HG03097 (cell line): ENCODE measurements at regions not wholly inside any gene's neighbourhood (a gene's known extent, or its start where the extent isn't known, plus 50 kb on each side); places are given as distances from the start of the nearest gene placed in this dataset.
"Not testable (repeated sequence)": the region's sequence is repeated elsewhere in the genome, so short reads cannot be mapped to it uniquely, and the experiment has no call there.

Experiments
- ATAC-seq: cut with Tn5 transposase; IDR thresholded peaks from one replicate; pipeline ENCODE4 v1.9.1; 2021; ENCODE audit not compliant: unreplicated experiment, low FRiP score

DNA sequence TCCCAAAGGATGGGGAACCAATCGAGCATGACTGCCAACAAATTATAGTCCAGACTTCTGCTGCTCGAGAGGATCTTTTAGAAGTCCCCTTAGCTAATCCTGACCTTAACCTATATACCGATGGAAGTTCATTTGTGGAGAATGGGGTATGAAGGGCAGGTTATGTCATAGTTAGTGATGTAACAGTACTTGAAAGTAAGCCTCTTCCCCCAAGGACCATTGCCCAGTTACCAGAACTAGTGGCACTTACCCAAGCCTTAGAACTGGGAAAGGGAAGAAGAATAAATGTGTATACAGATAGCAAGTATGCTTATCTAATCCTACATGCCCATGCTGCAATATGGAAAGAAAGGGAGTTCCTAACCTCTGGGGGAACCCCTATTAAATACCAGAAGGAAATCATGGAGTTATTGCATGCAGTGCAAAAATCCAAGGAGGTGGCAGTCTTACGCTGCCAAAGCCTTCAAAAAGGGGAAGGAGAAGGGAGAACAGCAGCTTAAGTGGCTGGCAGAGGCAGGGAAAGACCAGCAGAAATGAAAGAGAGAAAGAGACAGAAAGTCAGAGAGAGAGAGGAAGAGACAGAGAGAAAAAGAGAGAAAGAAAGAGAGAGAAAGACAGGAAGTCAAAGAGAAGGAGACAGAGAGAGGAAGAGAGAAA is 224.4 kb upstream of the SLC8A1 start:
- not testable (repeated sequence) for ATAC-seq

DNA sequence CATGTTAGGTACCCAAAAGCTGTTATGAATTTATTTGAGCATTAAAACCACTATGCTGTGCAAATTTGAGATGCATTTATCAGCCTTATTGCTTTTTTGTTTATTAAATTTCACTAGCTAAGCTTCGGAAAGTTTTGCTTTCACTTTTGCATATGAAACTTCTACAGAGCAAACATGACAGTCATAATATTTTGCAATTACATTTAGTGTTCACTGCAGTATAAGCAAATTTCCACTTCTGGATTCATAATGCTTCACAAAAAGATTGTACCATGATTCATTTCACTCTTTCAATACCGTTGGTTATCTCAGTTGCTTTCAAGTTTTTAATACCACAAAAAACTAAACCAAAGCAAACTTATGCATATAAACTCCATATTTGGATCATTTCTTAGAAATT is 228.7 kb upstream of the SLC8A1 start:
- peak; percentile 91 for ATAC-seq

DNA sequence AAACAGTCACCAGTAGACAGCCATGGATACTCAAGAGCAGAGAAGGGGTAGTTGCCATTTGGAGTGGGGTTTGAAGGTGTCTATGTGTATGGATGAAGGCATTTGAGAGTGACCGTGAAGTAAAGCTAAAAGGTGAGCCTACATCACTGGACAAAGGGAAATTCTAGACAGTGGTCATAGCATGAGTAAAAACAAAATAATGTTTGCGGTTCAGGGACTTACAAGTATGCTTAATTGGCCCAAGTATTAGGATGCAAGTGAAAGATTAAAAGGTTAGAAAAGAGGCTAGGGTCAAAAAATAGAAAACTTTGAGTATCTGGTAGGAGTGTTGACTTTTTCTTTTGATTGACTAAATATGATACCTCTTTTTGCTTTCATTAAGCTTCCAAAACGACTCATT is 238.1 kb upstream of the SLC8A1 start:
- ATAC-seq = no peak

DNA sequence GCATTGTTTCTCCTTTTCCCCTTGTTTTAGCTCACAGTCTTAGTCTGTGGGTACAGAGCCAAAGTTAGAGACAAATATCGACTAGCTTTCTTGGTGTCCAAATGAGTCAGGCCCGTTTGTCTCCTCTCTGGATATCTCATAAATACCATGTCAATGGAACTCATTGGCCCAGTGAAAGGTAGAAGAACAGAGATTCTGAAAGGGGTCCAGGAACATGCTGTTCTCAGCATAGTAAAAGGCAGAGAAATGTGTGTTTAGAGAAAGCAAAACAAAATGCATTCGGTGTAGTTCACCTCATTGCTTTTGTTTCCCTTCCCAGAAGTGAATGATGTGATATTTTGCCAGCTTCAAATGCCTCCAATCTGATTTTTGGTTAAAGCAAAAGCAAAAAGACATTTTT is 238.6 kb upstream of the SLC8A1 start:
- no peak for ATAC-seq

DNA sequence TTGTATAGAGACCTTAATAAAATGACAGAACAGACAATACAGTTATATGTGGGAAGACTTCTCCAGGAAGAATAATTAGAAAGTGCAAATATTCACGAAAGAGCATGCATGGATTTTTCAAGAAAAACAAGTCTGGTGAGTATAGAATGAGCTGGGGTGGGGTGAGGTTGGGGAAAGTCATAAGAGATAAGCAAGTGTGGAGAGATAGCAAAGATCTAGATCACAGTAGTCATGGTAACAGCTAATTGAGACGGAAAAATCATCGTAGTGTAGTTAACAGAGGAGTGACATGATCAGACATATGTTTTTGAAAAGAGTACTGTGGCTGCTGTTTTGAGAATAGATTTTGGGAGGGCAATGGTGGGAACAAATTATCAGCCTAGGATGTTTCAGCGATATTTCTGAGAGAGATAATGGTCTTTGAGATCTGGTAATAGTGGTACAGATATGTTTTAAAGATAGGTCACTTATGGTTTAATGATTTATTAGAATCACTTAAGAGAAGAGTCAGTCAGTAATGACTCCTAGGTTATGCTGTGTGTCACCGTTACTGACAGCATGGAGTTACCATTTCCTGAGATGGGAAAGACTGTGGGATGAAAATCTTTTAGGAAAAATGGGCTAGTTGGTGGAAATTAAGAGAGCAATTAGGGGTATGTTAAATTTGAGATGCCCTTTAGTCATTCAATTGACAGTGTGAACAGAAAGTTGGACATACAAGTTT is 248.5 kb upstream of the SLC8A1 start:
- no peak for ATAC-seq

DNA sequence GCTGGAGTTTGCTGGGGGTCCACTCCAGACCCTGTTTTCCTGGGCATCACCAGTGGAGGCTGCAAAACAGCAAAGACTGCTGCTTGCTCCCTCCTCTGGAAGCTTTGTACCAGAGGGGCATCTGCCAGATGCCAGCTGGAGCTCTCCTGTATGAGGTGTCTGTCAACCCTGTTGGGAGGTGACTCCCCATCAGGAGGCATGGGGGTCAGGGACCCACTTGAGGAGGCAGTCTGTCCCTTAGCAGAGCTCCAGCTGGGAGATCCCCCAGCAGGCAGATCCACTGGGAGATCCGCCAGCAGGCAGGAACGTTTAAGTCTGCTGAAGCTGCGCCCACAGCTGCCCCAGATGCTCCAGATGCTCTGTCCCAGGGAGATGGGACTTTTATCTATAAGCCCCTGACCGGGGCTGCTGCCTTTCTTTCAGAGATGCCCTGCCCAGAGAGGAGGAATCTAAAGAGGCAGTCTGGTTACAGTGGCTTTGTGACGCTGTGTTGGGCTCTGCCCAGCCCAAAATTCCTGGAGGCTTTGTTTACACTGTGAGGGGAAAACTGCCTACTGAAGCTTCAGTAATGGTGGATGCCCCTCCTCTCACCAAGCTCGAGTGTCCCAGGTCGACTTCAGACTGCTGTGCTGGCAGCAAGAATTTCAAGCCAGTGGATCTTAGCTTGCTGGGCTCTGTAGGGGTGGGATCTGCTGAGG is 260.5 kb upstream of the SLC8A1 start:
- not testable (repeated sequence) for ATAC-seq

DNA sequence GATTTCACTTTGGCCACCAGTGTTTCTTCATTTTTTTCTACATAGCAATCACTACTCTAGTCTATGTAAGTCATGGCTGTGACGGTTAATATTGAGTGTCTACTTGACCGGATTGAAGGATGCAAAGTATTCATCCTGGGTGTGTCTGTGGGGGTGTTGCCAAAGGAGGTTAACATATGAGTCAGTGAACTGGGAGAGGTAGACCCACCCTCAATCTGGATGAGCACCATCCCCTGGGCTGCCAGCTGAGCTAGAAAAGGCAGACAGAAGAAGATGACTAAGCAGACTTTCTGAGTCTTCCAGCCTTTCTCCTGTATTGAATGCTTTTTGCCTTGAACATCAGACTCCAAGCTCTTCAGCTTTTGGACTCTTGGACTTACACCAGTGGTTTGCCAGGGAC is 265.0 kb upstream of the SLC8A1 start:
- ATAC-seq = no peak

DNA sequence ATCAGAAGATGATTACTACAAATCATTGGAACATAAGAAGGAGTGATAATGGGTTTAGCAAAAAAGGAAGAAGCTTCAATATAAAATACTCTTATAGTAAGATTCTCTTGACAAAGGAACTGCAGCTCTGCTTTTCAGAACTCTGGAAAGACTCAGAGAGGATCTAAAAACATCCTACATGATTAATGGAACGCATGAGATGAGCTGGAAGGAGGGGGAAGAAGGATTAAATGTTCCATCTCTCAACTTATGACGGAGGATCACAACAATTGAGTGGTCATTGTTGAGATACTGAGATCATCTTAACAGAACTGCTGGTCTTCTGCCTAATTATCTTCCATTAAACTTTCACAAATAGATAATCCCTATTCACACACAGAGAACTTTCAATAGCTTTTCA is 267.5 kb upstream of the SLC8A1 start:
- no peak for ATAC-seq

DNA sequence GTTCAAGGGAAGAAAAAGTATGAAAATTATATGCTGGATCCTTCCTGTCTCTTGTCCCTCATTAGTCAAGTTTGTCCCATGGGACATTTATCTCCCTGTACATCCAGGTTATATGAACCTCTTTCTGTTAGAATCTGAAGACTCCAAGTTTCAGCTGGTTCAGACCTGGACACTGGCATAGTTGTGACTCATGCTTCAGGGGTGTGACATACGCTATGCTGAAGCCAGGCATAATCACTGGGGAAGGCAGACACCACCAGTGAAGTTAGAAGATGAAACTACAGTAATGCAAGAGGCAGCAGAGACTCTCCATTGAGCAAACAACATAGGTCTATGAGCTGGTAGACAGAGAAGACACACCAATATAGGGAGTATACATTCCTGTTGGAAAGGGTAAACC is 269.7 kb upstream of the SLC8A1 start:
- no peak for ATAC-seq

DNA sequence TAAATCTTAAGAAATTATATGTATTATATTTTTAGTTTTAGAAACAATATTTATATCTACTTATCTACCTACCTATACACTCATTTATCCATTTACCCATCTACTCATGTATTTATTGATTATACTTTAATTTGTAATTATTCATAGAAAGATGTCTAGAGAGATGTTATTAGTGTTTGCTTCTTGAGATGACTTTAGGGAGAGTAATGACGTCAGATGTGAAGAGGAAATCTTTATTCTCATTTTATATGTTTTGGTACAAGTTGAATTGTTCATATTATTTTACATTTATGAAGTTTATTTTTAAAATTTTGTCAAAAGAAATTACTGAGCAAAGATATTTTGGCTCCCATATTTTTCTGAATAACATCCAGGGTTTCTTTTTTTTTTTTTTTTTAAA is 271.3 kb upstream of the SLC8A1 start:
- no peak for ATAC-seq

DNA sequence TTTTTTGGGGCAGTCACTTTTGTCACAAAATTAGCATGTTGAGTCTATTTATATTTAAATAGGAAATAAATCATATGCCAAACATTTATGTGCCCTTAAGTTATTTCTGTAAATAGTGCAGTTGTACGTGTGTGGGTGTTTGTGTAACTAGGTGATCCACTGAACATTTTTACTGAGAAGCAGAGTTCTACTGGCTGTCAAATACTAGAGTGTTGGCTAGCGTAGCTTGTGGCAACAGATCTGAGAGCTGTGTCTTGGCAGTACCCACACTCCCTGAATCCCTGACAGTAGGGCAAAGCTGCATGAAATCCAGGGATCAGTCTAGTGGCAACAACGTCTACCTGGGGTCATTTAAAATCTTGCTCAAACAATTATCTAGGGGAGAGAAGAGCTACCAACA is 273.1 kb upstream of the SLC8A1 start:
- no peak for ATAC-seq

DNA sequence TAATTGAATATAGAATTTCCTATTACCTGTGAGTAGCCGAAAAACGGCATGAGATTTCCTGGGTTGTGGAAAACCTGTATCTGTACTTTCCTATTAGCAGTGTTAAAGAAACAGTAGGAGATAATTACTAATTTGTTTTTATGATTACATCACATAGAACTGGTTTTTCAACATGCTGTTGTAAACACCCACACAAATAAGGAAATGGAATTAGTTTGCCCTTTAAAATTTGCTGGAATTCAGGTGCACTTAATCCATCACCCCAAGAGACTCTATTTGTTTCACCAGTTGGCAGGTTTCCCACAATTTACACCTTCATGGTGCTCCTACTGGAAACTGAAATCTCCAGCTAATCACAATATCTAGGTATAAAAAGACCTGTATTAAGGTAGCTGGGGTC is 274.1 kb upstream of the SLC8A1 start:
- no peak for ATAC-seq

DNA sequence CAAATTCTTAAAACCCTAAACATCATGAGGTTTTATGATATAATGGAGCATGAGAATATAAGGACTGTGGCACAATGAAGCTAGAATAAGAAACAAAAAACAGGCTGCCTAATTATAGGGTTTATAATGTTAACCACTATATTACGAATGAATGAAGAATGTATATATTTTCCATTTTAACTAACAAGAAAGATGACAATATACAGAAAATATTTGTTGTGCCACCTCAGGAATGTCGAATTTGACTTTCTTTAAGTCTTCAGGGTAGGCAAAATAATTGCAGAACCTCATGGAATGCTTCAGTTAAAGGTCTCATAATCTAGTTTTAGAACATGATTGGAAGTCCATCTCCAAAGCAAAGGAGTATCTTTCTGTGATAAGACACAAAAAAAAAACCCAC is 282.9 kb upstream of the SLC8A1 start:
- ATAC-seq = no peak

DNA sequence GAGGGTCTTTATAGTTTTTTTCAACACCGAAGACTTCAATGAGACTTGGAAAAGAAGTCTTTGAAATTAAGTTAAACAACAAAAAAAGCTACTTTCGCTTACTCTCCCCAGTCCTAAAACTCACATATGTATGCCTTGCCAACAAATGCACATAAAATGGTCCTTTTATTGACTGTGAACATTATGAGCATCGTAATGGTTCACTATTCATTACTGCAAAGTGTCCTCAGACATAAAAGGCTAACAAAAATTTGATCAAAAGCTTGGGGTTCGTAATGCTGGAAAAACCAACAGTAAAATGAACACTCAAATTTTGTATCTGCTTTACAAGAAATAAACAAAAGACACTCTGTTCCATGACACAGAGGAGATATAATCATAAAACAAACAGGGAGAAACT is 285.3 kb upstream of the SLC8A1 start:
- ATAC-seq = no peak

DNA sequence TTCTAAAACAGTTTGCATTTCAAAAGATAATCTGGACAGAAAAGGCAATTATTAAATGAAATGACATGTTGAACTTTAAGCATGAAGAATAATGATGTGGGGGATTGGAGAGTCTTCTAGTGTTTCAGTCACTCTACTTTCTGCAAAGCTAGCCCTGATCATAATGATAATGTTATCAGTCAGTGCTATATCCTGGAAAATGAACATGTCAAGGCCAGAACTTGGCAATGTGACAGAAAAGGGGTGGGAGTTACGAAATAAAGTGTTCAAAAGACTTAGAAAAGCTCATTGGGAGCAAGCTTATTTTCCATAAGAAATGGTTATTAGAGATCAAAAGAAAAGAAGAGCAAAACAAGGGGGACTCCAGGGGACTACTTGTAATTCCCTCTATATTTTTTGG is 288.5 kb upstream of the SLC8A1 start:
- ATAC-seq = no peak

DNA sequence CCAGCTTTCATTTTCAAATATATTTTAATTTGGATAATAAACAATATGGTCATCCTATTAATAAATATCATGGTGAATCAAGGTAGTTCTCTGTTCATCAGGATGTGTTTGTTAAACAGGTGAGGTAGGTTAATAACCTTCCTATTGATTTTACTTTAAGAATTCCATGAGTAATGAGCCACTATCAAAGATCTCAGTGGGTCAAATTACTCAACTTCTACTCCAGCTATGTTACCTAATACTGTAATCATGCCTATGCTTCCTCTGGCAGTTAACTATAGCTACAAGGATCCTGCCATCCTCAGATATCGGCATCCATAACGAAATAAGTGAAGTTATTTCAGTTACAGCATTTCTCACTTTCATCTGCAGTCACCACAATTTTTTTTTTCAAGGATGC is 289.6 kb upstream of the SLC8A1 start:
- ATAC-seq = no peak

DNA sequence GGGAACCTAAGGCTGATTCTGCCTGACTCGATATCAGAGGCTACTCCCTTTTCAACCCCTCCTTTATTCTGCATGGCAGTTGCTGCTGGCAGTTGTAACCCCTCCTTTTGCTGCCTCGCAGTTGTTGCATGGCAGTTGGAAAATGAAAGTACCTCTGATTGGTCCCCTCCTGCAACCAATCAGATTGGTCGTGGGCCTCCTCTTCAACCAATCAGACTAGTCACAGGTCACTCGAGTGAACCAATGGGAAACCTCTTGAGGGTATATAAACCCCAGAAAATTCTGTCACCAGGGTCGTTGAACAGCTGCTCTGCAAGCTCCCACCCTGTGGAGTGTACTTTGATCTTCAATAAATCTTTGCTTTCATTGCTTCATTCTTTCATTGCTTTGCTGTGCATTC is 294.3 kb upstream of the SLC8A1 start:
- ATAC-seq = no peak

DNA sequence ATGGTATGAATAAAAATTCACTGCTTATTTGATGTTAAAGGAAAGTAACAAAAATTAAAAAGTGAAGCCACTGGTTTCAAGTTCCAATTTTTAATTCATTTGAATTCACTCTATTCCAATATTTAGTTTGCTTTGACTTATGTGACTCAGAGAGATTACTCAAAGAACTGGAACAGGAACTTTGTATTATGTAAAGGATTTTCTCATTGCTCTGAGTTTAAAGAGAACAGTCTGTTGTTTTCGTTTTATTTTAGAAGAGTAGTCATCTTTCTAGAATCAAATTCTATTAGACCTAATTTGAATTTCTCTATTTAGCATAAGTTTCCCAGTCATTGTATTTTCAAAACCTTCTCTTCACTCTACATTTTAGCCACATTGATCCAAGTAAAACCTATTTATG is 300.1 kb upstream of the SLC8A1 start:
- ATAC-seq = no peak

DNA sequence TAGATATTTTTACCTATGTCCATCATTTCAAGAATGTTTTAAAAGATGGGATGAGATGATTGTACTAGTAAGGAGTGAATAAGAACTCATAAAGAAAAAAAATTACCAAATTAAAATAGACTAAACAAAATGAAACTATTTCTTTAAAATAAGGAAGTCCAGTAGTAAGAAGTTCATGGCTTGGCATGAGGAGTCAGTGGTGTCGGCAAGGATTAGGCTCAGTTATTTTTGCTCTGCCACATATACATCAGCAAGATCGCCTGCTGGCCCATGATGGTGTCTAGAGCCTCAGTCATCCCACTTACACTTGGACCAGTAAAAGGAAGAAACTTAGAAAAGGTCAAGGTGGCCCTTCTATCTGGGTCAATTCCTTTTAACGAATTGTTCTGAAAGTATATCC is 300.9 kb upstream of the SLC8A1 start:
- ATAC-seq = no peak

DNA sequence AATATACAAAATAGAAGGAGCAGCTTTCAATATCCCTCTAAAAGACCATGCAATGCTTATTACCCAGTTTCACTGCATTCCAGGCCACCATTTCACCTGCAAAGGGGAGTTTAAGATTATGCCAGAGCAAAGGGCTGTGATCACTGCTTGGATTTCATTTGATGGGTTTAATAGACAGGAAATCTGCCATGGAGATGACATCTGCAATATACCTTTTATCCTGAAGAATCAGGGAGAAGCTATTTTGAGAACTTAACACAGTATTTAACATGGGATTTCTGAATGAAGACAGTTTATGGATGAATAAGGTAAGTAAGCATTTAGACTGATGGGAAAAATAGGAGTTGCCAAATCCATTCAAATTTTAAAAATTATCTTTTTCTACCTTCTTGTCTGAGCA is 303.0 kb upstream of the SLC8A1 start:
- no peak for ATAC-seq

DNA sequence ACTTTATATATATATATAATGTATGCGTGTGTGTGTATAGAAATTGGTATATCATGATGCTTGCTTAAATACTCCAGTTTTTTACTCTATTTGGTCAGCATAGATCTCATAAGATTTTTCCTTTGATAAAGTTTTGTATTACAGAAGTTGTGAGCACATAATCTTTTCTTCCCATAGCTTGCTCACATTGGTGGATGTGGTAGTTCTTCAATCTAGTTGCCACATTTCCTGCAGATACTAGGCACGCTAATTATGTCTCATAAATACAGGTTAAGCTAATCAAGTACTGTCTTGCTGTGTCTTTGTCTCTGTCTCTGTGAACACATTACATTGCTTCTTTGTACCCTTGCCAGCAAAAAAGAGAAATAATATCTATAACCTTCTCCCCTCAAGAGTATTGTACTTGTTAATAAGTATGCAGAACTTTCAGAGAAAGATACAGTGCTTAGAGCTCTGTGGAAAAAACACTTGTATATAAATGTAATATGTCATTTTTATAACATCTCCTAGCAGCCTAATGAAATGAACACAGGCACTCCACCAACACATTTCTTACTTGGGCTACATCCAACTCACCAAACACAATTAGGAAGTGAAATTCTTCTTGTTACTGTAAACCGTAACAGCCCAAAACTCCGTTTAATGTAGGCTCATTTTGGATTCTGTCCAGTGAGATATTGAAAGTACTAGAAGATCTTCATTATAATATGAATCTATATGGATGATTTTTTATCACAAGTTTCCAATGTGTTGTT is 306.7 kb upstream of the SLC8A1 start:
- ATAC-seq = no peak
